ENCODE measurements at regions not wholly inside any gene's neighbourhood (a gene's known extent, or its start where the extent isn't known, plus 50 kb on each side); places are given as distances from the start of the nearest gene placed in this dataset.

- TF ChIP-seq, protein P1, sequence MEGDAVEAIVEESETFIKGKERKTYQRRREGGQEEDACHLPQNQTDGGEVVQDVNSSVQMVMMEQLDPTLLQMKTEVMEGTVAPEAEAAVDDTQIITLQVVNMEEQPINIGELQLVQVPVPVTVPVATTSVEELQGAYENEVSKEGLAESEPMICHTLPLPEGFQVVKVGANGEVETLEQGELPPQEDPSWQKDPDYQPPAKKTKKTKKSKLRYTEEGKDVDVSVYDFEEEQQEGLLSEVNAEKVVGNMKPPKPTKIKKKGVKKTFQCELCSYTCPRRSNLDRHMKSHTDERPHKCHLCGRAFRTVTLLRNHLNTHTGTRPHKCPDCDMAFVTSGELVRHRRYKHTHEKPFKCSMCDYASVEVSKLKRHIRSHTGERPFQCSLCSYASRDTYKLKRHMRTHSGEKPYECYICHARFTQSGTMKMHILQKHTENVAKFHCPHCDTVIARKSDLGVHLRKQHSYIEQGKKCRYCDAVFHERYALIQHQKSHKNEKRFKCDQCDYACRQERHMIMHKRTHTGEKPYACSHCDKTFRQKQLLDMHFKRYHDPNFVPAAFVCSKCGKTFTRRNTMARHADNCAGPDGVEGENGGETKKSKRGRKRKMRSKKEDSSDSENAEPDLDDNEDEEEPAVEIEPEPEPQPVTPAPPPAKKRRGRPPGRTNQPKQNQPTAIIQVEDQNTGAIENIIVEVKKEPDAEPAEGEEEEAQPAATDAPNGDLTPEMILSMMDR (IDR thresholded peaks at IDR 0.05; ENCODE audit: insufficient read depth, low read depth, low read length) = no peak
Measured at GRCh38 chr5:109942646-109943045, 252.9 kb downstream of the MAN2A1 start.

GRCh38 chr5:109943701-109944235 is 254.0 kb downstream of the MAN2A1 start:
- no peak overlapping the region for H3K4me3 ChIP-seq (ENCODE audit: low read depth, low read length)
- no peak for DNase-seq (ENCODE audit: low read depth)
- TF ChIP-seq, protein P1 (IDR thresholded peaks at IDR 0.05; ENCODE audit: insufficient read depth, low read depth, low read length) = no peak

More at GRCh38 chr5:109942646-109943045, 252.9 kb downstream of the MAN2A1 start:
- no peak for DNase-seq (ENCODE audit: low read depth)
- no peak overlapping the region for H3K4me3 ChIP-seq (ENCODE audit: low read depth, low read length)

GRCh38 chr5:109944461-109944860 is 254.7 kb downstream of the MAN2A1 start:
- TF ChIP-seq, protein P1 (IDR thresholded peaks at IDR 0.05; ENCODE audit: insufficient read depth, low read depth, low read length) = no peak
- no peak overlapping the region for H3K4me3 ChIP-seq (ENCODE audit: low read depth, low read length)

DNA sequence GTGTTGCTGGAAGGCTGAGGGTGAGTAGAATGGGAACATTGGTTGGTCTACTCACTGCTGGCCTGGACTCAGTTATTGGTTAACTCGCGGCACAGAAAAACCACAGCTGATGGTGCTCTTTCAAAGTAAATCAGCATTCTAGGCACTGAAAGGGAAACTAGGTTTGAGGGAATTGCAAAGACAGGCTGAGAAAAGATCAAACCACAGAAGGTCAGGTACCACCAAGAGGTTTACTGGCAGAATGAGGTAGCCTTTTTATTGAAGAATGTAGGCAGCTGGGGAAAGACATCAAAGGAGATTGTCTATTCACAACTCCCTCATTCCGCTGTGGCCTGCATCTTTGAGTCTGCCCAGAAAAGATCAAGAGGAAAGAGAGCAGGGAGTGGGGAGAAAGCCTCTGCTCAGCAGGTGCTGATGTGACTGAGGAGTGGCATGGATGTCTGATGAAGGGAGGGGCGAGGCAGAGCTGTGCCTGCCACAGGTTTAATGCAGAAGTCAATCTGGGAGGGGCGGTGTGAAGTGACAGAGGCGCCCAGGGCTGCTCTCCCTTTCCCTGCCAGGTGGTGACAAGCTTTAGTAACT is 255.5 kb downstream of the MAN2A1 start:
- no peak overlapping the region for H3K4me3 ChIP-seq (ENCODE audit: low read depth, low read length)
- TF ChIP-seq, protein P1 (IDR thresholded peaks at IDR 0.05; ENCODE audit: insufficient read depth, low read depth, low read length) = no peak
- DNase-seq (ENCODE audit: low read depth) = no peak

More at GRCh38 chr5:109944461-109944860, 254.7 kb downstream of the MAN2A1 start:
- no peak for DNase-seq (ENCODE audit: low read depth)

- DNase-seq (ENCODE audit: low read depth) = no peak
- TF ChIP-seq, protein P1 (IDR thresholded peaks at IDR 0.05; ENCODE audit: insufficient read depth, low read depth, low read length) = no peak
- no peak overlapping the region for H3K4me3 ChIP-seq (ENCODE audit: low read depth, low read length)
Measured at GRCh38 chr5:109945723-109946480, 256.2 kb downstream of the MAN2A1 start.

DNA sequence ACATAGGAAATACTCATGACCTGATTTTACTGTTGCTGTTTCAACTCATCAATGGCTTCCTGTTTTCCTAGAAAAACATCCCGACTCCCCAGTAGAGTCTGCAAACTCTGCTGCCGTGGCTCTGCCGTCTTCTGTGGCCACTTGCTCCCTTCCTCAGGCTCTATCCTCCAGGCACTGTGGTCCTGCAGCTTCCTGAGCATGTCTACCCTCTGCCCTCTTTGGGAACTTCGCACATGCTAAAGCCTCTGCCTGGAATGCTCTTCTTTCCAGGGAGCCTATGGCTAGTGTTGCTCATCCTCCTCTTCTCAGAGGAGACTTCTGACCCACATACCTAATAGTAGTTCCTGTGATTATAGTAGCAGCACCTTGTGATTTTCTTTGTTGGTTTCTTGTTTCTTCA is 256.9 kb downstream of the MAN2A1 start:
- no peak overlapping the region for H3K4me3 ChIP-seq (ENCODE audit: low read depth, low read length)
- no peak for DNase-seq (ENCODE audit: low read depth)
- TF ChIP-seq, protein P1 (IDR thresholded peaks at IDR 0.05; ENCODE audit: insufficient read depth, low read depth, low read length) = no peak

Data from fibroblast of villous mesenchyme (primary cell).